BE2C (cell line): ENCODE measurements at regions not wholly inside any gene's neighbourhood (a gene's known extent, or its start where the extent isn't known, plus 50 kb on each side); places are given as distances from the start of the nearest gene placed in this dataset.

Source experiments
- DNase-seq: peaks from one replicate; pipeline ENCODE4 v3.0.0-alpha.2; 2020
- H3K27me3 ChIP-seq: fragments of 250-450 bp; sonication (Bioruptor Pico); 2 replicates; pipeline ENCODE4 v1.5.1; 2020; ENCODE audit warnings: mild to moderate bottlenecking
- H3K36me3 ChIP-seq: fragments of 250-450 bp; sonication (Bioruptor Pico); 2 replicates; pipeline ENCODE4 v1.5.1; 2020; ENCODE audit warnings: mild to moderate bottlenecking
- H3K4me1 ChIP-seq: fragments of 250-450 bp; sonication (Bioruptor Pico); 2 replicates; pipeline ENCODE4 v1.5.1; 2020
- H3K4me3 ChIP-seq: 2 replicates; pipeline ENCODE4 v1.5.1; 2011; ENCODE audit warnings: low read depth, low read length
- H3K9me3 ChIP-seq: fragments of 250-450 bp; sonication (Bioruptor Pico); 2 replicates; pipeline ENCODE4 v1.5.1; 2020
- CTCF ChIP-seq: IDR thresholded peaks from 2 replicates; pipeline ENCODE4 v1.5.1; 2012; ENCODE audit warnings: mild to moderate bottlenecking, low read depth, low read length

DNA sequence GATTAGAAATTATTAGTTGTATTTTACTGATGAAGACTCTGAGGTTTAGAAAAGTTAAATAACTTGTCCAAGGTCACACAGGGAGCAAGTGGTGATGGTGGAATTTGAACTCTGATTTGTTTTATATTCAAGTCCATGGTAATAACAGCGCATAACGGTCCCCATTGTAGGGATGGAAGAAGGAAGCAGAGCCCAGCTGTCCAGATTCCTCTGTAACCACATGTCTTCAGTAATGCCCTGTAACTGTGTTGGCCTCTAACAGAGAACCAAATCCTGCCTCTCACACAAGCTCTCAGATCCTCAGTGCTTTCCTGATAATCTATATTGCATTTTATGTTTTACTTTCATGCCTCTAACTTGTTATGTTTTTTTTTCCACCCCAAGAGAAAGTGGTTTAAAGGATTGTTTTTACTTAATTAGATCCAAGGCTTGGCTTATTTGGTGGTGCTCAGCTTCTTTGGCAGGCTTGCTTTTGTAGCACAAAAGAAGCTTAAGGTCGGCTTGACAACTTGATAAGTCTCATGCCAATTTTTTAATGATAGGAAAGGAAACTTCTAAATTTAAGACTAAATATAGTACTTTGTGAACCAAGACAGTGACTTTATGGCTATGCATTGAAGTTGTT is 105.1 kb upstream of the SEL1L start:
- H3K4me3 ChIP-seq: no peak overlapping the region
- H3K4me1 ChIP-seq: no peaks in the 10 kb centered on the region
- no peaks in the 10 kb centered on the region for H3K36me3 ChIP-seq
- no peak for DNase-seq
- H3K9me3 ChIP-seq: no peaks in the 10 kb centered on the region
- H3K27me3 ChIP-seq: no peaks in the 10 kb centered on the region
- no peak for TF ChIP-seq CTCF

GRCh38 chr14:81653626-81654025 is 120.0 kb upstream of the SEL1L start:
- Histone ChIP-seq H3K36me3 (no peaks in the 10 kb centered on the region), H3K4me1 (no peaks in the 10 kb centered on the region), H3K4me3 (no peak overlapping the region), H3K9me3 (no peaks in the 10 kb centered on the region), H3K27me3 (no peaks in the 10 kb centered on the region)
- no peak for DNase-seq
- TF ChIP-seq CTCF: no peak

DNA sequence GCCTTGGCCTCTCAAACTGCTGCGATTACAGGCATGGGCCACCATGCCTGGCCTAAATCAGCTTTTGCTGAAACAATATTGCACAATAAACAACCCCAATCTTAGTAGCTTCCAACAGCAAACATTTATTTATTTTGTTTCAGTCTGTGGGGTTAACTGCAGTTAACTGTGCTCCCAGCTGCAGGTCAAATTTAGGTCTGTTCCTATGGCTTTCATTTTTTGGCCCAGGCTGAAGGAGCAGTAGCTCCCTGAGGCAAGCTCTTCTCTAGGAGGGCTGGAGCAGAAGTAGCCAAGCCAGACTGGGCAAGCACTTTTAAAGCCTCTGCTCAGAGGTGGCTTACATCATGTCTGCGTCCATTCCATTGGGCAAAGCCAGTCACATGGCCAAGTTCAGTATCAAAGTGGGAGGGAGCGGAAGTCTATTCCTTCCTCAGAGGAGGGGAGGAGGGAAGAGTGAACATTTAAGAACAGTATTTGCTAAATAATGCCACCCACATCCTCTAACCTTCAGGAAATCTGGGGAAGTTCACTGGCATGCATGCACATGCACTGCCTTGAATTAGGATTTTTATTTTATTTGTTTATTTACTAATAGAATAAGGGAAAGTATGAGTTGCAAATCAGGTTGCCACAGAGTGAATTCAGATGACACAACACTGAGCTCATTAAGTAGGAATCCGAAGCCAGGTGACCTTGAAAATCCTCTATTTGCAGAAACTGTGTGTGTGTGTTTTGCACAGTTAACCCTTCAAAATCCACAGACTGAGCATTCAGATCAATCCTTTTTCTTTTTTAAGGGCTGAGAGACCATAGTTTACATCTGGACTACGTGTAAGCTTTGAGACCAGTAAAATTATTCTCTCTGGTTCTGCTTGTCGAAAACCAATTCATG is 122.0 kb upstream of the SEL1L start:
- Histone ChIP-seq H3K4me1 (no peaks in the 10 kb centered on the region), H3K36me3 (no peaks in the 10 kb centered on the region), H3K27me3 (no peaks in the 10 kb centered on the region), H3K9me3 (no peaks in the 10 kb centered on the region), H3K4me3 (no peak overlapping the region)
- TF ChIP-seq CTCF: no peak
- DNase-seq: peak; percentile 24

DNA sequence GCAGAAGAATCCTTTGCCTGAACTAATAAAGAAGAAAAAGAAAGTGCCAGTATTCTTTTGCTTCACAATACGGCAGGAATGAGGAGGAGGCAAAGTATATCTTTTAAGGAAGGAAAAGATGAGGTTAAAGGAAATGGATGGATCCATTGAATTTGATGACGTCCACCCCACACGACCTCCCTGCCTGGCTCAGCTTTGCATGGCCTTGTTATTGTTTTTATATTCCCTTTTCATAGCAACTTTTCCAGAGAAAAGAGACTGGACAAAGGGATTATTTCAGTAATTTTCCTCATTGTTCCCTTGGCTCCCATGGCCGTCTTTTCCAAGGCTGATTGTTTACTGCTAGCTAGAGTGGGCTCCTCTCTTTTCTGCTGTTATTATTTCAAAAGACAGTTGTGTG is 123.2 kb upstream of the SEL1L start:
- no peak for TF ChIP-seq CTCF
- no peaks in the 10 kb centered on the region for H3K27me3 ChIP-seq
- no peaks in the 10 kb centered on the region for H3K4me1 ChIP-seq
- H3K36me3 ChIP-seq: no peaks in the 10 kb centered on the region
- H3K4me3 ChIP-seq: no peak overlapping the region
- DNase-seq: no peak
- no peaks in the 10 kb centered on the region for H3K9me3 ChIP-seq

GRCh38 chr14:81662066-81662465 is 128.4 kb upstream of the SEL1L start:
- Histone ChIP-seq H3K36me3 (no peaks in the 10 kb centered on the region), H3K4me3 (no peak overlapping the region), H3K9me3 (no peaks in the 10 kb centered on the region), H3K27me3 (no peaks in the 10 kb centered on the region), H3K4me1 (no peaks in the 10 kb centered on the region)
- no peak for TF ChIP-seq CTCF
- no peak for DNase-seq
